GM20431 (cell line): ENCODE measurements at regions not wholly inside any gene's neighbourhood (a gene's known extent, or its start where the extent isn't known, plus 50 kb on each side); places are given as distances from the start of the nearest gene placed in this dataset.

ENCODE experiments used
- in situ Hi-C: fragments of 300-500 bp; cut with MseI, MboI; formaldehyde crosslinking; loops from one replicate; pipeline ENCODE4 v1.15.0; 2020; ENCODE audit warnings: low sequenced_read_pairs; ENCODE audit not compliant: unreplicated experiment

DNA sequence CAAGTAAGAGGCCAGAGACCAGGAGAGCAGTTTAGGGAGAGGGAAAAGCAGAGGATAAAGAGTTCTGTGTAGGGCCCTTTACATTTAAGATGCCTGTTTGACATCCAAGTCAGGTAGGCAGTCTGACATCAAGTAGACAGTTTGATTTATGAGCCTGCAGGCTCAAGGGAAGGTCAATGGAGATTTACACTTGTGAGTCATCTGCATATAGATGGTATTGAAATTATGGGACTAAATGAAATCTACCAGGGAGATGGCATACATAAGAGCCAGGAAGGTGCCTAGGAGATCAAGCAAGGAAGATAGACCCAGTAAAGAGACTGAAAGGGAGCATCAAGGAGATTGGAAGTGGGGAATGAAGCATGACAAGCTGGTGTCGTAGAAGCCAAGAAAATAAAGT, 212.4 kb upstream of the PKDCC start:
- in situ Hi-C loops, result no loop called here

DNA sequence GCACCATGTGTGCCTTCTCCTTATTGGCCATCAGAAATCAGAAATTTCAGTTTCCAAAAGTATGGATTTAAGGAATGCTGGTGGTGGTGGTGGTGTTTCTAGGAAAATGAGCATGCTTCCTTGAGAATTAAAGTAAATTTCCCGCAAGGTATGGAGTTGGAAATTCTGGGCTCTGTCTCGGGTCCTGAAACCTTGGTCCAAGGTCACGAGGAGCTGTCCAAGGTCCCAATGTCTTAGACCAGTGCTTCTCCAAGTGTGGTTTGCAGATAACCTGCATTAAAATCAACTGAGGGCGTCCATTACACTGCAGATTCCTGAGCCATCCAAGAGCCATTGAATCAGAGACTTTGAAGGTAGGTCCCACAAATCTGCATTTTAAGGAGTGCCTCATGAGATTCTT, 210.9 kb upstream of the PKDCC start:
- in situ Hi-C loops, result no loop called here

DNA sequence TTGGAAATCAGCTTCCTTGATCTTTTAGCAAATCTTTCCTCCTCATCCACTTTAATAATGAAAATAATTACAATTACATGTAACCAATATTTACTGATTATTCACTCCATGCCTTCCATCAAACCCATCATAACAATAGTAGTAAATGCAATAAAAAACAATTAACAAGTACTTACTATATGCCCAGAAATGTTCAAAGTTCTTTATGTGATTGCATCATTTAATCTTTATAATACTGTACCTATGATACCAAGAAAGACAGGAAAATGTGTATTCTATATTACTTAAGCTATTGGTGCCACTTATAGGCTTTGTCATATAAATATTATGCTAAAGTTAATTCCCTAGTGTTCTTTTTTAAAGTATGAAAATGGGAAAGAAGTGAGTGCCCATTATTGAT, 210.2 kb upstream of the PKDCC start:
- in situ Hi-C loops, result no loop called here

DNA sequence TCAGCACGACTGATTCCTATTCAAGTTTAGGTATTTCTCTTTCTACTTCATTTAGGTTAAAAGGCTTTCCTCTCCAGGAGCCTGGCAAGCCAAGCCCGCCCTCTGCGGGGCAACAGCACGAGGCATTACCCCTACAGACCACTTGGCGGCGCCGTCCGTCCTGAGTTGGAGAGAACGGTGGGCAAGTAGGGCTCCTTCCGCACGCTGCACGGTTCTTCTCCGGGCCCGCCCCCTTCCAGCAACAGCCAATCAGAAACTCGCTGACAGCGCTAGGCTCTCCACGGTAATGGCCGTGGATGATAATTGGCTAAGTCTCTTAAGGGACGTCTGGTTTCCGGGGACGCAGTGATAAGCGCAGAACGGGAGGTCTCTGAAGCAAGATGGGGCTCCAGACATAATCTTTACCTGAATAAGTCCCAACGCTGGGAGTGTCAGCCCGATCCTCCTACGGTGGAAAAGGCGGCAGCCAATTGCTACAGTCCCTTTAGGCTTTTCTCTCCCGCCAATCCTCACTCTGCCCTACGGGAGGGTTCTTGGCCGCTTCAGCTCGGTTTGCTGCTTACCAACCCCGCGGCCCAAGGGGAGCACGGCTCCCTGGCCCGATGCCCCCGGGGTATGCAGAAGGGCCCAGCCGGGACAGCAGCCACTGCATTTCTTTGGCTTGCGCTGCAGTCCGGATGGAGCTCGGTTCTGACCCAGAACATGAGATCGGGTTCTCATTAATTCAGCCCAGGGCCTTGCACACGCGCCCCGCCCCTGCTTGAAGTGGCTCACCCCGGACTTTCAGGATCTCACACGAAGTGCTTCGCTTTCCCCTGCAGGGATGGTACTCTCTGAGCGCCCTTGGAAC, 206.9 kb upstream of the PKDCC start:
- in situ Hi-C loops, result no loop called here

DNA sequence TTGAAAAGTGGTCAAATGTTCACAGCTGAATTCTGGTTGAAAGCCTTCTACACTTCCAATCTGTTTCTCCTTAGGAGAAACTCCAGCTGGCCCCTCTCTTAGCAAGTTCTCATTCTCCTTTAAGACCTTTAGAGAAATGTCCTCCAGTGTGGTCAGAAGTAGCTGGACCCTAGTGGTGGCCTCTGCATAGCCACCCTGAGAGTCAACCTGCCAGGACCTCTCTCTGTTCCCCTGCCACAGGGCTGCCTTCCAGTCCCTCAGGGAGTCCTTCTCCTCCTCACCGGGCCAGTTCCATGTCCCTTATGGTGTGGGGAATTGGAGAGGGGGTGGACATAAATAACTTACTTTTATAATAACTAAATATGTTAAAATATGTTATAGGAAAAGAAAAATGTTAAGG, 200.9 kb upstream of the PKDCC start:
- in situ Hi-C loops, result no loop called here

DNA sequence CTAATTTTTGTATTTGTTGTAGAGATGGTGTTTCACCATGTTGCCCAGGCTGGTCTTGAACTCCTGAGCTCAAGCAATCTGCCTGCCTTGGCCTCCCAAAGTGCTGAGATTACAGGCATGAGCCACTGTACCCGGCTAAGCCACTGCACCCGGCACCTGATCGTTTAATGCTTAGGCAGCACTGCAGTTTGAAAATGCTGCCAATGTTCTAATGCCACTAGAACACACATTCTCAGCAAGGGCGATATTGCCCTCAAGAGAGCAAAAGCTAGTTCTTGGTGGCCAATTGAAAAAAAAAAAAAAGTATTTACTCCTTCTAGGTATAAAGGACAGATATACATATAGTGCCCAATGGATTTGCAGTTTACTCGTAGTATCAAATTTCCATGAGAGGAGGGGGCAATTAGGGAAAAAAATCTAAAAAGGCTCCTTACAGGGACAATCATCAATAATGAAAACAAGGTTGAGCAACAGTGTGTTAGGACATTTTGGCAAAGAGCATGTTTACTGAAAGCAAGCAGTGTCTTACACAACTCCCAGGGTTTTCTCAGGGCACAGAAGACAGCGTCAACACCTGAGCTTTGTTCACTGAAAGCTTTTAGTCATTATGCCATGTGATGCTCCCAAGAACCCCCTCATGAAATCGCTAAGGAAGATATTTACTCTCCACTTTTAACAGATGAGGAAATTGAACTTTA, 199.9 kb upstream of the PKDCC start:
- in situ Hi-C loops, result no loop called here

DNA sequence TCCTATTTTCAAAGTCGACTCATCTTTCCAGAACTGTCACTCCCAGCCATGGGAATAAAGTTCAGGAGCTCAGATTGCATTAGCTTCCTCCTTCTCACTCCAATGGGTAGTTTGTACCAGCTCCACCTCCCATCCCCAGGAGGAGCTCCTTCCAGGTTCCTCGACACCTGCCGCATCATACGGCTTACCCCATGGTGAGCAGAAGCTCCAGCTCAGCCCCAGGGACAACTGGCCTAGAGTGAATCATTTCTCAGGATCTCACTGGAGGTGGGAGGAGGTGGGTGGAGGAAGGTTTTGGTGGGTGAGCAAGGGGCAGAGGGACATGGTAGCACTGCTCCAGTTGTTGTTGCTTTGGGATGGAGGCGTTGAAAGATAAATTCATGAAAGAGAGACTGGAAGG, 196.3 kb upstream of the PKDCC start:
- in situ Hi-C loops, result loop anchor here (25.0 kb wide), 1 partner anchor 486 kb away; no protein-coding TSS in a partner anchor

DNA sequence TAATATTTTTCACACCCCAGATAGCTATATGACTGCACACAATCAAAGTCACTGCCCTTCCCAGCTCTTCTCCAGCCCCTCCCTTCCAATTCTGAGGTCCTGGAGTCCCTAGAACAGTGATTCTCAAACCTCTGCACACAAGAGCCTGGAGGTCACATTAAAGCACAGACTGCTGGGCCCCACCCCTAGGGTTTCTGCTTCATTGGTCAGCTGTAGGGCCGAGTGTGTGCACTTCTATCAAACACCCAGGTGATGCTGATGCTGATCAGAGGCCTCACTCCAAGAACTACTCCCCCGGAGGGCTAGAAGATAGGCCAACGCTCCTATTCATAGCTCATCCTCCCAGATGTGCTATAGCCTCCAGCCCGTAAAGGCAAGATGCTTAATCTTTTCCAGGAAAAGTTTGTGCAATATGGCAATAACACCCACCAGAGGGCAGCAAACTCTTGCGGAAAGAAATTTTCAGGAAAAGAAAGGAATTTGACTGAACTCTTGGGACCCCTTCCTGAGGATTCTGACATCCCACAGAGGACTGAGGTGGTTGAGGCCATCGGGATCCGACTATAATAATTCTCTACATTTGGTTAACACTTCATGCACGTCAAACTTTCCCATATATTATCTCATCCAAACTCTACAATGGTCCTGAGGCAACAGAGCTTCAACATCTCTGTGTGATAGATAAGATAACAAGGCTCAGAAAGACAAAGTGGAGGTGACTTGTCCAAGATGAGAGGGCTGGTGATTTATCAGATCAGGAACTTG, 194.2 kb upstream of the PKDCC start:
- in situ Hi-C loops, result loop anchor here (25.0 kb wide), 1 partner anchor 484 kb away; no protein-coding TSS in a partner anchor

DNA sequence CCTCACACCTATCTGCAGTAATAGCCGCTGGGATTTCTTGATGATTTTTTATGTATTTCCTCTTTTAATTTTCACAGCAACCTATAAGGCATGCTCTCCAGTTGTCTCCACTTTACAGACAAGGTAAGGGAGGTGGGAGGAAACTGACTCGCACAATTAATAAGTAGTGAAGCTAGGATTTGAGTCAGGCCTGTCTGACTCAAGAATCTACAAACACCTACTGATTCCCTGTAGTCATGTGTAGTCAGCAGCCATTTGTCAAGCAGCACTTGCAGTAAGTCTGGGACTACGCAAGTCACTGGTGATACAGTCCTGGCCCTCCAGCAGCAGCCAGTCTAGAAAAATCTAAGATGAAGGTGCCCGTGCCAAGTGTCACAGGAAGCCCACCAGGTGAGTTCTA, 193.6 kb upstream of the PKDCC start:
- in situ Hi-C loops, result loop anchor here (25.0 kb wide), 1 partner anchor 483 kb away; no protein-coding TSS in a partner anchor

DNA sequence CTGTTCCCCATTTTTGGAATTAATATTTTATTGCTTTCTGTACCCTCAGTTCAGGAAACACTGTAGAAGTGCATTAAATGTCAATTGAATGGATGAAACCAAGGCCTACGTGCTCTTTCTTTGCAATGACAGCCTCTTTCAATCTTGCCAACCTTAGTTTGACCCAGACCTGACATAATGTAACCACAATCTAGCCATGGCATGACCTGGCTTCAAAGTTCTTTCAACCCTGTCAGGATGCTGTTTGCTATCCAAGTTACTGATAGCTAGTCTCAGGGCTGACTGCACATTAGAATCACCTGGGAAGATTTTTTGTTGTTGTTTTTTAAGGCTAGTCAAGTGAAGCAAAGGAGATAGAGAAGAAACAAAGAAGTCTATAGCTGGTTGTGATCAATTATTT, 190.9 kb upstream of the PKDCC start:
- in situ Hi-C loops, result loop anchor here (25.0 kb wide), 1 partner anchor 480 kb away; no protein-coding TSS in a partner anchor

DNA sequence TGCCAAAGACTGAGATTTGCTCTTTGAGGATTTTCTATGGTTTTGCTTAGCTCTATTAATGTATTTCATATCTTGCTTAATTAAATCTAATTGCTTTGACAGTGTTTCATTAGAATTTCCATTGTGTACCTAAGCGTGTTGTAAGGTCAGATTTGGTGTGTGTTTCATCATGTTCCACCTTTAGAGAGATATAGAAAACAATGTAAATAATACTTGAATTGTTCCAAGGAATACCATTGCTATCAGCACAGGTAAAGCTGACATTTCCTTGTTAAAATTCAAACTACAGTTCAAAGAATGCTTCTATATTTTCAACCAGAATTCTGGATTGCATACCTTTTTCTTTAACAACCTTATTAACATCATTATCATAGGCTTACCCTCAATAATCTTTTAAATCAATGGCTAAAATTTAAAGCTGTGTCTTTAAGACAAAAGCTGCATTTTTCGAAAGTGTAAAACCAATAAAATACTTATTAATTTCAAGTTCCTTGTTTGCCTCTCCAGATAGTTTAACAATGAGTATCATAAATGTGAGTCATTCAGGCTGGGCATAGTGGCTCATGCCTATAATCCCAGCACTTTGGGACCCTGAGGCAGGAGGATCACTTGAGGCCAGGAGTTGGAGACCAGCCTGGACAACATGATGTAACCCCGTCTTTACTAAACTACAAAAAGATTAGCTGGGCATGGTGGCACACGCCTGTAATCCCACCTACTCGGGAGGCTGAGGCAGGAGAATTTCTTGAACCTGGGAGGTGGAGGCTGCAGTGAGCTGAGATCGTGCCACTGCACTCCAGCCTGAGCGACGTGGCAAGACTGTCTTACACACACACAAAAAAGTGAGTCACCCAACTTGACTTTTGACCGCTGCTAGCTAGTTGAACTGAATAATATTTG, 188.0 kb upstream of the PKDCC start:
- in situ Hi-C loops, result loop anchor here (25.0 kb wide), 1 partner anchor 477 kb away; no protein-coding TSS in a partner anchor

DNA sequence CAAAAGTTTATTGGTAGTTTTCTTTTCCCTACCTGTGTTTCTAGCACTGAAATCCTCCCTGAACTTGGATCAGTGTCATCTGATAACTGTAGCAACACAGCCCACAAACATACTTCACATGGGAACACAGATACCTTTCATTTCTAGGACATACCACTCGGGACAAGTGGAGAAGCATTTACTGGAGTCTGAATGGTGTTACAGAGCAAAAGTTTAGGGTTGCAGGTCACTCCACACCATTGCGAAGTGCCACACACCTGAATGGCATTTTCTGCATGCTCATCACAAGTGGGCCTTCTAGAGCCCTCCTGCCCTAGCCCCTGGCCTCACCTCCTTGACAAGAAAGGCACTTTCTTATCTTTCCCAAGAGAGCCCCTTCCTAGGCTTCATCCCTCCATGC, 184.8 kb upstream of the PKDCC start:
- in situ Hi-C loops, result loop anchor here (25.0 kb wide), 1 partner anchor 474 kb away; no protein-coding TSS in a partner anchor

DNA sequence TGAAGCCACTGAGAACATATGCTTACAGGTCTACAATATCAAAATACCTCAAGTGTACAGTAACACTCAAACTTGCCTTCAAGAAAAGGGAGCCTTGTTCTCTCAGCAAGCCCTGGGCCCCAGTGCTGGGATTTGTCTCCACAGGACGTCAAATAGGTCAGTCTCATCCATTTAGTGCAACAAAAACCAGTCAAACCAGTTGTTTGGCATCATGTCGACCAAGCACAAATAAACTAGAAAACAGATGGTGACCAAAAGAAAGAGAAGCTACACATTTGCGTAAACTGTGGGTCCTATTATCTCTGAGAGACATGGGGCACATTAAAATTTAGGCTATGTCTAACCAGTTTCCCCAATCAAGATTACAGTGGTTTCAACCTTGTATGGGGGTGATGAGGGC, 182.6 kb upstream of the PKDCC start:
- in situ Hi-C loops, result loop anchor here (25.0 kb wide), 1 partner anchor 472 kb away; no protein-coding TSS in a partner anchor

DNA sequence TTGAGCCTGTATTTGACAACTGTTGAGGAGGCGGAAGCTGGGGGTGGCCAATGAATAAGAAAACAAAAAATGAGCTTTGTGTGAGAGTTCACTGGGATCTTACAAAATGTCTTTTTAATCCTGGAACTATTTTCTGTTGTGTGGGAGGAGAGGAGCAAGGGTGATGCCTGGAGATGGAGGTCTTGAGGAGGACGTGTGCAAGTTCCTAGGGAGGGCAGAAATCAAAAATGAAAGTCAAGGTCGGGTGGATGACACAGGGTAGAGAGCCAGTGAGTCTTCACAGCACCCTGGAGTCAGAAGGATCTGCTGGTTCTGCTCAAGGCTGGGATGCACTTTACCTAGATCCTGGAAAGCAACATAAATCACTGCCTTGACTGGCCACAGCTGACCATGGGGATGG, 180.3 kb upstream of the PKDCC start:
- in situ Hi-C loops, result loop anchor here (25.0 kb wide), 1 partner anchor 470 kb away; no protein-coding TSS in a partner anchor

DNA sequence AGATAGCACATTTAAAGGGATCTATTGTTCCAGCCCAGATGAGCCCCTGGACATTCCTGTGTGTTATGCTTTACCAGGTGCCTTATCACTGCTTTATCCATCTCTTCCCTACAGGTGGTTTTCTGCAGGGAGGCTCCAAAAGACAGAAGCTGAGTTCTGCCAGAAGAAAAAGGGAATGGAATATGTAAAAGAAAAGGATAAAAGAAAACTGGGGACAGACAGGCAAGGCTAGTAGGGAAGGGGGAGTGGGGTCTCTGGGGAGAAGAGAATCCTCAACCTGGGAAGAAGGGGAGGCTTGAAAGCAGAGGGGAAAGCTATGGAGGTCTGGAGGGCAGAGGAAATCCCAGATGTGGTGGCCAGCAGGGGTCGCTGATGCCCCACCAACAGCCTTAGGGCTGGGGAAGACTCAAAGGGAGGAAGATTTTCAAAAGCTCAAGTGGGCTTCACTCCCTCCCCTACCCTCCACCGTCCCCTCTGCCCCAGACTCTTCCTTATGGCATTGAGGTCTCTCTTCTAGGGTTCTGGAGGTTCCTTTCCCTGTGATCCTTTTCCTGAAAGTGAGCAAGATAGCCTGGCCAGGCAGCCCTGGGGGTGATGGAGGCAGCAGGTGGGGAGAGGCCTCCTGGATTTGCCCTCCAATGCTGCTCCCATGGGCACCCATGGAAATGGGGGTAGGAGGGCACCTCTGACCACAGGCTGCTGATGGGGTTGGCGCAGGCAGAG, 178.1 kb upstream of the PKDCC start:
- in situ Hi-C loops, result loop anchor here (5.0 to 25.0 kb wide), 2 partner anchors 213 to 468 kb away; no protein-coding TSS in a partner anchor

DNA sequence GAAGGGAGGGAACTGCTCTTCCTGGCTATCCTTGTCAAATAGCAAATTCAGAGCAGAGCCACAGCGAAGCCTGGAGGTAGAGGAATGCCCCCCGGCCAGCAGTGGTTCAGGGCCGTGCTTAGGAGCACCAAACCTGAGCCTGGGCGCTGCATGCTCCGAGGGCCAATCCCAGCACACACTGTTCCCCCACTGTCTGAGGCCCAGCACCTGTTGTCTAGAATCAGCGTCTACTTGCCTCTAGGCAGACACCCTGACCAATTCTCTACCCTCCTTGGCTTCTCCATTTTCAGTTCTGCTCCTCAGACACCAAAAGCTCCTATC, 177.6 kb upstream of the PKDCC start:
- in situ Hi-C loops, result loop anchor here (5.0 to 25.0 kb wide), 2 partner anchors 212 to 467 kb away; no protein-coding TSS in a partner anchor

DNA sequence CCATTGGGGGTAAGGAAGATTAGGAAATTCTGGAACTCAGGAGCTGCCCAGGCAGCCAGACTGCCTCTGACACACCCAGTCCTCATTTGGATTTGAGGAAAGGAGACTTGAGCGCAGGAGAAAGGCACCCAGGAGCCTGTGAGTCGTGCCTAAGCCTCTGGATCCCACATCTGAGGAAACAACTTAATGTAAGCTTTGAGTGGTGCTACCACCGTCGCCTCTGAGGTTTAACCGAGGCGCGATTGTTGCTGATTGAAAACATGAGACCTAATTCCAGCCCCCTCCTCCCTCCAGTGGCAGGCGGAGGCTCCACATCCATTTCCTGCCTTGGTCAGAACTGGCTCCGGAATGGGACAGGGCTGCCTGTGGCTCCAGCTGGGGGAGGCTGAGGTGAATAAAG, 176.7 kb upstream of the PKDCC start:
- in situ Hi-C loops, result loop anchor here (5.0 to 25.0 kb wide), 2 partner anchors 211 to 466 kb away; no protein-coding TSS in a partner anchor

DNA sequence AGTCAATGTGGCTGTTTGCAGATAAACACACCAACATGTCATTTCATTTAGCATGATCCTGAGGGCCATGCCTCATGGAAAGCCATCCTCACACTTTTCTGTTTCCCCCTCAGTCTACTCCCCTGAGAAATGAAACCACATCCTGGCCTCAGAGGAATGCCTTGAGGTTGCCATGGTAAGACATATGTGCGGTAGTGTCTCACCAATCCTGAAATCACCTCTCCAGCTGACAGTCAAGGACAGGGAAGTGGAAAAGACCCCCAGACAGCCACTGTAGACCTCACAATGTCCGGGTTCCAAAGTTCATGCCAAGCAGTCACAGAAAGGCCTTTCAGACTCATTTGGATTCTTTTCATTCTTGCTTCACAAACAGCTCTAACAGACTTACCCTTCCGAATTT, 175.2 kb upstream of the PKDCC start:
- in situ Hi-C loops, result loop anchor here (5.0 to 25.0 kb wide), 2 partner anchors 210 to 465 kb away; no protein-coding TSS in a partner anchor
